WERI-Rb-1 (cell line): ENCODE measurements at regions not wholly inside any gene's neighbourhood (a gene's known extent, or its start where the extent isn't known, plus 50 kb on each side); places are given as distances from the start of the nearest gene placed in this dataset.

Source experiments
- DNase-seq: peaks from one replicate; pipeline ENCODE4 v3.0.0-alpha.2; 2020
- H3K27ac ChIP-seq: fragments of 250-450 bp; sonication (Bioruptor Pico); 2 replicates; pipeline ENCODE4 v1.5.1; 2020; ENCODE audit warnings: mild to moderate bottlenecking, moderate library complexity
- H3K27me3 ChIP-seq: fragments of 250-450 bp; sonication (Bioruptor Pico); 2 replicates; pipeline ENCODE4 v1.5.1; 2021; ENCODE audit warnings: mild to moderate bottlenecking, low read depth, moderate library complexity; ENCODE audit not compliant: insufficient read depth, severe bottlenecking
- H3K36me3 ChIP-seq: fragments of 250-450 bp; sonication (Bioruptor Pico); 2 replicates; pipeline ENCODE4 v1.5.1; 2020; ENCODE audit warnings: mild to moderate bottlenecking, moderate library complexity
- H3K4me3 ChIP-seq: 2 replicates; pipeline ENCODE4 v1.5.1; 2011; ENCODE audit warnings: low read depth, mild to moderate bottlenecking, control low read depth, low read length
- H3K9me3 ChIP-seq: fragments of 250-450 bp; sonication (Bioruptor Pico); 2 replicates; pipeline ENCODE4 v1.5.1; 2021; ENCODE audit warnings: mild to moderate bottlenecking, moderate library complexity; ENCODE audit not compliant: severe bottlenecking
- TF ChIP-seq, protein P1 (sequence below): IDR thresholded peaks from 2 replicates; pipeline ENCODE4 v1.5.1; 2011; ENCODE audit warnings: low read depth, mild to moderate bottlenecking, control low read depth, inconsistent platforms, low read length

DNA sequence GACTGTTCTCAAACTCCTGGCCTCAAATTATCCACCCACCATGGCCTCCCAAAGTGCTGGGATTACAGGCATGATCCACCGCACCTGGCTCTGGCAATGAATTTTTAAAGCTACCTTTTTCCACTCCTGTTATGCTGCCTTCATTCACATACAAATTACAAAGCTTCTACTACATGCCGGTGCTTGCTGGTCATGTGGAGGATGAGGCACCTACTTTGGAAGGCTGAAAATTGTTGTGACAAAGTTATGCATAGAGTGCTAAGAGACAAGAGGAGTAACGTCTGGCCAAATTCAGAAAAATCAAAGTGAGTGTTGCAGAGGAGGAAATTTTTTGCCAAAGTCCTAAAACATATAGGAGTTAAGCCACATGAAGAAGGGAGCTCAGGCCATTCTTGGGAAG lies 191.7 kb upstream of the PPFIA2 start:
- Histone ChIP-seq H3K4me3 (no peak overlapping the region), H3K27ac (no peak overlapping the region), H3K36me3 (no peaks in the 10 kb centered on the region), H3K9me3 (no peaks in the 10 kb centered on the region), H3K27me3 (no peaks in the 10 kb centered on the region)
- TF ChIP-seq, protein P1, sequence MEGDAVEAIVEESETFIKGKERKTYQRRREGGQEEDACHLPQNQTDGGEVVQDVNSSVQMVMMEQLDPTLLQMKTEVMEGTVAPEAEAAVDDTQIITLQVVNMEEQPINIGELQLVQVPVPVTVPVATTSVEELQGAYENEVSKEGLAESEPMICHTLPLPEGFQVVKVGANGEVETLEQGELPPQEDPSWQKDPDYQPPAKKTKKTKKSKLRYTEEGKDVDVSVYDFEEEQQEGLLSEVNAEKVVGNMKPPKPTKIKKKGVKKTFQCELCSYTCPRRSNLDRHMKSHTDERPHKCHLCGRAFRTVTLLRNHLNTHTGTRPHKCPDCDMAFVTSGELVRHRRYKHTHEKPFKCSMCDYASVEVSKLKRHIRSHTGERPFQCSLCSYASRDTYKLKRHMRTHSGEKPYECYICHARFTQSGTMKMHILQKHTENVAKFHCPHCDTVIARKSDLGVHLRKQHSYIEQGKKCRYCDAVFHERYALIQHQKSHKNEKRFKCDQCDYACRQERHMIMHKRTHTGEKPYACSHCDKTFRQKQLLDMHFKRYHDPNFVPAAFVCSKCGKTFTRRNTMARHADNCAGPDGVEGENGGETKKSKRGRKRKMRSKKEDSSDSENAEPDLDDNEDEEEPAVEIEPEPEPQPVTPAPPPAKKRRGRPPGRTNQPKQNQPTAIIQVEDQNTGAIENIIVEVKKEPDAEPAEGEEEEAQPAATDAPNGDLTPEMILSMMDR: no peak
- DNase-seq: no peak

DNA sequence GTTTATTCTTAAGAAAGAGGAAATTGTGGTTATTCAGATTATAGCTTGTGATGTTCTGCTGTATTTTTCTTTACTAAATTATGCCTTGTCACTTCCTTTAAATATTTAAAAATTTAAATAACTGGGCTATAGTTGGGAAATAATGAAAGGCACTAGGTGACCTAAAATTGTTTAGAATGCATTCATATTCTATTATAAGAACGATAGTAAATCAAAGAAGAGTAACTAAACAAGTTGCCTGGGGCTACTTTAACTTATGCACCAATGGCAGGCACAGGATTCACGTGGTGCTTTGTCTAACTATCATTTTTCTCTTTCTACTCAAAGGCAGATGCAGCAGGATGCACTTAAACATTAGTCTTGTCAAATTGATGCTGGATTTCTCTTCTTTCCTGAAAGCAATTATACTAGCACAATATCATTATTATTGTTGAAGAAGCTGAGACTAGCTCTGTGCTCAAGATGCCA lies 190.7 kb upstream of the PPFIA2 start:
- H3K27me3 ChIP-seq: no peaks in the 10 kb centered on the region
- no peak overlapping the region for H3K27ac ChIP-seq
- no peak overlapping the region for H3K4me3 ChIP-seq
- TF ChIP-seq, protein P1: no peak
- no peaks in the 10 kb centered on the region for H3K36me3 ChIP-seq
- no peak for DNase-seq
- no peaks in the 10 kb centered on the region for H3K9me3 ChIP-seq

DNA sequence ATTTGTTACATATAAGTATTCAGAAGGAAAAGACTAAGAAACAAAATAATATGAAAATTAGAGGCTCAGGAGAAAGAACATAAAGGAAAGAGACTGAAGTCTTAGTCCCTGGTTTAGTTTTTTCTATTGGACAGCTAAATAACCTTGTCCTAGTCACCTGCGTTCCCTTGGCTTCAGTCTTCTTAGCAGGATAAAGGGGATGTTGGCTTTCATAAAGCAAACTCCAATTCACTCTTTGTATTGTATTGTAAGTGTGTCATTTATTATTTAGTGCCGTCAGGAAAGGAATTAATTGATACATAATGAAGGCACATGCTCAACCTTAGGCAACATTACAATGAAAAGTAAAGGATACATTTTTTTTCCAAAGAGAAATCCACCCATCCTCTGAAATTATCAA lies 190.3 kb upstream of the PPFIA2 start:
- Histone ChIP-seq H3K36me3 (no peaks in the 10 kb centered on the region), H3K9me3 (no peaks in the 10 kb centered on the region), H3K27me3 (no peaks in the 10 kb centered on the region), H3K4me3 (no peak overlapping the region), H3K27ac (no peak overlapping the region)
- no peak for DNase-seq
- TF ChIP-seq, protein P1: no peak

DNA sequence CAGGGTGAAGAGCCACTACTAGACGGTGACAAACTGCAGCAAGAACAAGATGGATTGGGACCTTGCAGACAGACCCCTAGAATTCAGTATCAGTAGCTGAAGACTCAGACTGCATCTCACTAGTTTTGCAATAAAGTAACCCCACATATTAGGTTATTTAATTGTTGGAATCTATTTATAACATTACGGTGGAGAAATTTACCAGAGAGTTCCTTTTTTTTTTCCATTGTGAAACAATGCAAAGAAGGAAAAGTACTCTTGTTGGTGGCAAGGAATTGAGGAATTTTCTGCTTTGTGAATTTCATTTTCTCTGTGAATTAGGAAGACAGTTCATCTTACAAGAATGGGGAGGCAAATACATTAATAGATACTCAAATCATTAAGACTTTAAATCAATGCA lies 185.7 kb upstream of the PPFIA2 start:
- DNase-seq: no peak
- Histone ChIP-seq H3K27me3 (no peaks in the 10 kb centered on the region), H3K9me3 (no peaks in the 10 kb centered on the region), H3K36me3 (no peaks in the 10 kb centered on the region), H3K4me3 (no peak overlapping the region), H3K27ac (no peak overlapping the region)
- TF ChIP-seq, protein P1: no peak

DNA sequence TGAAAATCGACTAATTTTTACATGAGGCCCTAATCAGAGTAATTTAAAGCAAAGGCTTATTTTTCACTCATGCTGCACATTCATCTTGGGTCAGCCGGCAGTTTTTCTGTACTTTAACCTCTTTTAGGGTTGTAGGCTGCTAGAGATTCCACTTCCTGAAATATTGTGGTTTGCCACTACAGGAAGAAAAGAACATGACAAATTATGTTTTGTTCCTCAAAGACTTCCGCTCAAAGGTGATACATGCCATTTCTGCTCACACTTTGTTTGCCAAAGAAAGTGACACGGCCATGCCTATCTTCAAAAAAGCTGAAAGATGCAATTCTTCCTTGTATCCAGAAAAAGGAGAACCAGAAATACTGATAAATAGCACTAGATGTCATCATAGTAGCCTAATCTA lies 183.4 kb upstream of the PPFIA2 start:
- Histone ChIP-seq H3K4me3 (no peak overlapping the region), H3K36me3 (no peaks in the 10 kb centered on the region), H3K9me3 (no peaks in the 10 kb centered on the region), H3K27me3 (no peaks in the 10 kb centered on the region), H3K27ac (no peak overlapping the region)
- TF ChIP-seq, protein P1: no peak
- DNase-seq: no peak

DNA sequence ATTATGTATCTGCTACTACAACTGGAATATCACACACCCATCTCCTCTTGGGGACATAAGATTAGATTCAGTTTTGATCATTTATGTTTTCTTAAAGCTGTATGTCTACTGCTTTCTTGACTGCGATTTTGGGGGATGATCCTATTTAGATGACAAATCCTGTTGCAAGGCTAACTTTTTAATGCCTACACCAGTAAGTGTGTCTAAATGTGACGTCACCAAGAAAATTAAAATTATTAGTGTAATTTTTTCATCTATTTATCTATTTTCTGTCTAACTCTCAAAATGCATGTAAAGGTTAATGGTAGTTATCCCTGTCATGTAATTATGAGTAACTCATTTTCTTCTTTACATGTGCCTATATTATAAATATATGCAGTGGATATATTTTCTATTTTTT lies 170.9 kb upstream of the PPFIA2 start:
- Histone ChIP-seq H3K36me3 (no peaks in the 10 kb centered on the region), H3K4me3 (no peak overlapping the region), H3K27ac (no peak overlapping the region), H3K9me3 (no peaks in the 10 kb centered on the region), H3K27me3 (no peaks in the 10 kb centered on the region)
- TF ChIP-seq, protein P1: no peak
- no peak for DNase-seq
